OCI-LY1 (cell line): ENCODE measurements at regions not wholly inside any gene's neighbourhood (a gene's known extent, or its start where the extent isn't known, plus 50 kb on each side); places are given as distances from the start of the nearest gene placed in this dataset.

ENCODE experiments used
- H2AFZ ChIP-seq: fragments of 200-600 bp; sonication (generic), shearing (Covaris generic); 2 replicates; pipeline ENCODE4 v1.6.0; 2014; ENCODE audit warnings: antibody characterized with exemption, mild to moderate bottlenecking, low read length
- H3F3A ChIP-seq: fragments of 200-600 bp; sonication (generic), shearing (Covaris generic); 2 replicates; pipeline ENCODE4 v1.6.0; 2014; ENCODE audit warnings: mild to moderate bottlenecking, antibody characterized with exemption, low read length, moderate library complexity; ENCODE audit not compliant: insufficient read depth
- H3K27ac ChIP-seq: fragments of 200-600 bp; sonication (generic); 2 replicates; pipeline ENCODE4 v1.5.1; 2014; ENCODE audit warnings: low read length, mixed run types, mild to moderate bottlenecking, low read depth; ENCODE audit not compliant: poor library complexity, severe bottlenecking
- H3K27me3 ChIP-seq: fragments of 200-600 bp; sonication (generic); 2 replicates; pipeline ENCODE4 v1.6.0; 2014; ENCODE audit warnings: antibody characterized with exemption, mild to moderate bottlenecking, low read length, moderate library complexity; ENCODE audit not compliant: insufficient read depth
- H3K36me3 ChIP-seq: fragments of 200-600 bp; sonication (generic); 2 replicates; pipeline ENCODE4 v1.6.1; 2014; ENCODE audit warnings: mild to moderate bottlenecking, antibody characterized with exemption, low read length, moderate library complexity, mixed read lengths; ENCODE audit not compliant: insufficient read depth
- H3K4me1 ChIP-seq: fragments of 200-600 bp; sonication (generic); 2 replicates; pipeline ENCODE4 v1.5.1; 2014; ENCODE audit warnings: mild to moderate bottlenecking, low read length, moderate library complexity; ENCODE audit not compliant: insufficient read depth, severe bottlenecking
- H3K4me2 ChIP-seq: fragments of 200-600 bp; sonication (generic), shearing (Covaris generic); 2 replicates; pipeline ENCODE4 v1.6.1; 2014; ENCODE audit warnings: low read length
- H3K4me3 ChIP-seq: fragments of 200-600 bp; sonication (generic); 2 replicates; pipeline ENCODE4 v1.5.1; 2014; ENCODE audit warnings: low read length, low read depth, mild to moderate bottlenecking, mixed read lengths; ENCODE audit not compliant: poor library complexity, severe bottlenecking
- H3K79me2 ChIP-seq: fragments of 200-600 bp; shearing (Covaris generic); 2 replicates; pipeline ENCODE4 v1.6.1; 2016; ENCODE audit warnings: mixed run types, low read length, mixed read lengths; ENCODE audit not compliant: insufficient read depth
- H3K9ac ChIP-seq: fragments of 200-600 bp; sonication (generic), shearing (Covaris generic); 2 replicates; pipeline ENCODE4 v1.6.1; 2014; ENCODE audit warnings: mild to moderate bottlenecking, low read length, mixed read lengths
- H3K9me2 ChIP-seq: fragments of 200-600 bp; sonication (generic), shearing (Covaris generic); 2 replicates; pipeline ENCODE4 v1.6.1; 2014; ENCODE audit warnings: low read depth, mild to moderate bottlenecking, low read length, mixed read lengths
- H3K9me3 ChIP-seq: fragments of 200-600 bp; shearing (Covaris generic); 2 replicates; pipeline ENCODE4 v1.6.1; 2014; ENCODE audit warnings: low read length, mixed read lengths
- H4K20me1 ChIP-seq: fragments of 200-600 bp; sonication (generic), shearing (Covaris generic); 2 replicates; pipeline ENCODE4 v1.6.0; 2016; ENCODE audit warnings: mild to moderate bottlenecking, low read length; ENCODE audit not compliant: insufficient read depth
- CTCF ChIP-seq: fragments of 200-600 bp; sonication (generic), shearing (Covaris generic); IDR thresholded peaks from 2 replicates; pipeline ENCODE4 v1.5.1; 2017; ENCODE audit warnings: mild to moderate bottlenecking, antibody characterized with exemption, low read length, moderate library complexity, mixed read lengths
- EZH2 ChIP-seq: fragments of 200-600 bp; sonication (generic), shearing (Covaris generic); IDR thresholded peaks from 2 replicates; pipeline ENCODE4 v1.8.0; 2017; ENCODE audit warnings: borderline replicate concordance, mixed run types, mild to moderate bottlenecking, antibody characterized with exemption, low read length, moderate library complexity, mixed read lengths

DNA sequence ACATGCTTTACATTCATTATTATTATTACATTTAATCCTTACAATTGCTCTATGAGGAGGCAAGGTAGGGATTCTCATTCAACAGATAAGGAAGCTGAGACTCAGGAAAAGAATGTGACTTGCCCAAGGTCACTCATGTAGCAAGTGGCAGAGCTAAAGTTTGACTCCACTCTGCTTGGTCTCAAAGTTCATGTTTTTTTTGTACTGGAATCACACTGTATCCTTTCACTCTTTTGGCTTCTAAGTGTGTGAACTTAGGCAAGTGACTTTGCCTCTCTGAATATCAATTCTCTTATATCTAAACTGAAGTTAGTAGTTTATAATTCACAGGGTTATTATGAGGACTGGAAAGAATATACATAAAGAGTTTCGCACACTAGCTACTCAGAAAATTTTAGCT, 247.9 kb upstream of the AR start:
- Histone ChIP-seq H3K27ac (no peak overlapping the region), H3K36me3 (no peaks in the 10 kb centered on the region), H3K4me1 (no peaks in the 10 kb centered on the region), H4K20me1 (no peaks in the 10 kb centered on the region), H3K9ac (no peak overlapping the region), H3K9me2 (no peaks in the 10 kb centered on the region), H3K27me3 (no peaks in the 10 kb centered on the region), H2AFZ (no peak overlapping the region), H3F3A (no peaks in the 10 kb centered on the region), H3K4me3 (no peak overlapping the region), H3K4me2 (no peak overlapping the region), H3K79me2 (no peaks in the 10 kb centered on the region), H3K9me3 (no peaks in the 10 kb centered on the region)
- TF ChIP-seq EZH2 (no peak), CTCF (no peak)

- Histone ChIP-seq H3F3A (no peaks in the 10 kb centered on the region), H3K4me3 (no peak overlapping the region), H3K9me2 (no peaks in the 10 kb centered on the region), H3K9ac (no peak overlapping the region), H3K4me2 (no peak overlapping the region), H2AFZ (no peak overlapping the region), H3K9me3 (no peaks in the 10 kb centered on the region), H3K36me3 (no peaks in the 10 kb centered on the region), H3K4me1 (no peaks in the 10 kb centered on the region), H4K20me1 (no peaks in the 10 kb centered on the region), H3K27me3 (no peaks in the 10 kb centered on the region), H3K27ac (no peak overlapping the region), H3K79me2 (no peaks in the 10 kb centered on the region)
- no peak for TF ChIP-seq CTCF
- no peak for TF ChIP-seq EZH2
These were observed 247.4 kb upstream of the AR start for GRCh38 chrX:67296395-67296794.

DNA sequence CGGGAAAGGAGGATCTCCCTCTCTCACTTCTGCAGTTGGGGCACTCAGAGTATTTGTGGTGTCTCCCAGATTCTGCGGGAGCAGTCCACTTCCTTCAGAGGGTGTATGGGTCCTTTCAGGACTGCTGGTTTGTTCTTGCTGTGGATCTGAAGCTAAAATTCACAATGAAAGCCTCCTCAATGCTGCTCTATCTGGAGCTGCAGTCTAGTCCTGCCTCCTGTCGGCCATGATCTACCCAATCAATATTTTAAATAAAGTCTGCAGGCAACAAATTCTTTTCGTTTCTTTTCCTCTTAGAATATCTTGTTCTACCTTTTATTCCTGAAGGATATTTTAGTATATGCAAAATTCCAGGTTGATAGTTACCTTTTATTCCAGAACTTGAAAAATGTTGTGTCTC, 226.1 kb upstream of the AR start:
- Histone ChIP-seq H3F3A (no peaks in the 10 kb centered on the region), H3K79me2 (no peaks in the 10 kb centered on the region), H3K4me1 (no peaks in the 10 kb centered on the region), H4K20me1 (no peaks in the 10 kb centered on the region), H2AFZ (no peak overlapping the region), H3K4me2 (no peak overlapping the region), H3K9me2 (no peaks in the 10 kb centered on the region), H3K27me3 (no peaks in the 10 kb centered on the region), H3K27ac (no peak overlapping the region), H3K9me3 (no peaks in the 10 kb centered on the region), H3K4me3 (no peak overlapping the region), H3K36me3 (no peaks in the 10 kb centered on the region), H3K9ac (no peak overlapping the region)
- no peak for TF ChIP-seq EZH2

GRCh38 chrX:67328476-67328875, 215.3 kb upstream of the AR start:
- H3K36me3 ChIP-seq, result no peaks in the 10 kb centered on the region
- H3K27me3 ChIP-seq, result no peaks in the 10 kb centered on the region
- no peak overlapping the region for H3K27ac ChIP-seq
- no peaks in the 10 kb centered on the region for H3K4me1 ChIP-seq
- H3K4me2 ChIP-seq, result no peak overlapping the region
- no peaks in the 10 kb centered on the region for H3K79me2 ChIP-seq
- TF ChIP-seq EZH2 (no peak), CTCF (no peak)
- no peaks in the 10 kb centered on the region for H4K20me1 ChIP-seq
- H3K9me3 ChIP-seq, result no peaks in the 10 kb centered on the region
- H3F3A ChIP-seq, result no peaks in the 10 kb centered on the region
- no peak overlapping the region for H3K9ac ChIP-seq
- no peak overlapping the region for H2AFZ ChIP-seq
- H3K4me3 ChIP-seq, result no peak overlapping the region
- H3K9me2 ChIP-seq, result no peaks in the 10 kb centered on the region
